Pancreas (tissue), 10 donors: ENCODE measurements at regions not wholly inside any gene's neighbourhood (a gene's known extent, or its start where the extent isn't known, plus 50 kb on each side); places are given as distances from the start of the nearest gene placed in this dataset.

Source experiments
- ATAC-seq, 4 donors: fragments of 200-7000 bp; cut with Tn5 transposase; one replicate each; pipeline versions ENCODE4 v1.8.0 to v1.9.1; 2020; ENCODE audit warnings: mild to moderate bottlenecking in 4 of 4, moderate library complexity in 4 of 4
- DNase-seq, 6 donors: peaks; one replicate each; pipeline ENCODE4 v3.0.0-alpha.2; 2020
- FAIRE-seq: peaks from 2 replicates; lab custom pipeline; 2012; peaks lifted over from hg19 to GRCh38; lab: Jason Lieb, UNC
- H3K27ac ChIP-seq, 4 donors: fragments of 200-600 bp; sonication (generic); 1 replicate in 3 of 4; 2 replicates in 1 of 4; pipeline versions ENCODE4 v1.5.0 to v1.8.0; 2020
- H3K27me3 ChIP-seq, 4 donors: fragments of 200-600 bp; one replicate each; pipeline ENCODE4 v1.8.0; 2021
- H3K36me3 ChIP-seq, 3 donors: fragments of 200-600 bp; sonication (generic) in 1 of 3; one replicate each; pipeline versions ENCODE4 v1.5.0 to v1.8.0; 2020 to 2021
- H3K4me1 ChIP-seq, 3 donors: fragments of 200-600 bp; one replicate each; pipeline ENCODE4 v1.8.0; 2021
- H3K4me3 ChIP-seq, 4 donors: fragments of 200-600 bp; sonication (generic) in 2 of 4; one replicate each; pipeline versions ENCODE4 v1.5.0 to v1.8.0; 2020 to 2021
- H3K9me3 ChIP-seq, 4 donors: fragments of 200-600 bp; one replicate each; pipeline ENCODE4 v1.8.0; 2021
- WGBS, 2 donors: extraction: QIAGEN DNeasy Blood & Tissue Kit; methylation state at CpG; one replicate each; pipeline ENCODE4 v1.1.7; 2013; 5-methylcytosine and 5-hydroxymethylcytosine counted together
- intact Hi-C, 3 donors: fragments of 100-400 bp; cut with DNase I; formaldehyde crosslinking; loops; one replicate each; pipeline versions ENCODE4 v1.11.1 to v1.14.2; 2022
- TF ChIP-seq, protein P1 (sequence below), 4 donors: fragments of 200-600 bp; sonication (generic) in 3 of 4; IDR thresholded peaks; one replicate each; pipeline versions ENCODE4 v1.5.0 to v1.8.0; 2021; ENCODE audit warnings: antibody characterized with exemption in 4 of 4
- donor health status: healthy with polysubstance abuse.
- donor health status: DM: no; HTN: no; CAD: no; lungs with moderate emphysema.
- donor health status: DM: no; HTN: no; CAD: no.
- donor health status: control.
- donor health status: control.
- donor health status: Bipolar disorder and iron deficiency.
- donor health status: DM: yes; HTN: yes; CAD: no.
- donor health status: DM: no; HTN: no; CAD: no.
- donor health status: DM: no; HTN: no; CAD: no.
- donor health status: DM: yes; HTN: yes; CAD: no.

DNA sequence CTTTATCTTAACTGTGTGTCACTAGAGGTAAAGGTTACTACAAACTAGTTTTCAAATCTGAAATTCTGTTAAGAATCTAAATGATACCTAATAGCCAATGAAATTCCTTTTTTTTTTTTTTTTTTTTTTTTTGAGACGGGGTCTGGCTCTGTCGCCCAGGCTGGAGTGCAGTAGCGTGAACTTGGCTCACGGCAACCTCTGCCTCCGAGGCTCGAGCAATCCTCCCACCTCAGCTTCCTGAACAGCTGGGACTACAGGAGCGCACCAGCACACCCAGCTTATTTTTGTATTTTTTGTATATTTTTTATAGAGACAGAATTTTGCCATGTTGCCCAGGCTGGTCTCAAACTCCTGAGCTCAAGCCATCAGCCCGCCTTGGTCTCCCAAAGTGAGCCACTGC lies 160.3 kb upstream of the NEBL start:
- ATAC-seq (no peak), FAIRE-seq (no peak)
- WGBS, 2 donors = 82 to 97% methylated on average over 6 to 7 of the region's 8 CpGs

DNA sequence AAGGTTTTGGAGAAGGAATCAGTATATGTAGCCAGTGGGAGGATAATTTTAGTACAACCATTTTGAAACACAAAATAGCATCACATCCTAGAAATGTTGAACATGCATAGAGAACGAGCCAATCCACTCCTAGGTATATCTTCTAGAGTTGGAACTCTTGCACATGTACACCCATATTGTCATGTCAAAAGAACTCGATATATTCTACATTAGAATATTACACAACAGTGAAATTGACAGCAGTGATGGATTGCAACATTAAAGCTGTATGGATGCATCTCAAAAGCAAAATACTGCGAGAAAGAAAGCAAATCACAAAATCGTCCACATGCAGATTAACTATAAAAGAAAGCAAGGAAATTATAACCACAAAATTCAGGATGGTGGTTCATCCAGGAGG lies 159.3 kb upstream of the NEBL start:
- WGBS, 2 donors = 69 to 86% methylated on average over 4 of the region's 4 CpGs
- no peak for FAIRE-seq
- no peaks in the 10 kb centered on the region for H3K9me3 ChIP-seq

More for the DNA sequence above, 160.3 kb upstream of the NEBL start:
- H3K9me3 ChIP-seq = no peaks in the 10 kb centered on the region
- H3K4me1 ChIP-seq = peaks cover 7 to 10% (median 9%) of the 10 kb centered on the region in 3 donors
- no peak overlapping the region for H3K4me3 ChIP-seq
- TF ChIP-seq, protein P1, sequence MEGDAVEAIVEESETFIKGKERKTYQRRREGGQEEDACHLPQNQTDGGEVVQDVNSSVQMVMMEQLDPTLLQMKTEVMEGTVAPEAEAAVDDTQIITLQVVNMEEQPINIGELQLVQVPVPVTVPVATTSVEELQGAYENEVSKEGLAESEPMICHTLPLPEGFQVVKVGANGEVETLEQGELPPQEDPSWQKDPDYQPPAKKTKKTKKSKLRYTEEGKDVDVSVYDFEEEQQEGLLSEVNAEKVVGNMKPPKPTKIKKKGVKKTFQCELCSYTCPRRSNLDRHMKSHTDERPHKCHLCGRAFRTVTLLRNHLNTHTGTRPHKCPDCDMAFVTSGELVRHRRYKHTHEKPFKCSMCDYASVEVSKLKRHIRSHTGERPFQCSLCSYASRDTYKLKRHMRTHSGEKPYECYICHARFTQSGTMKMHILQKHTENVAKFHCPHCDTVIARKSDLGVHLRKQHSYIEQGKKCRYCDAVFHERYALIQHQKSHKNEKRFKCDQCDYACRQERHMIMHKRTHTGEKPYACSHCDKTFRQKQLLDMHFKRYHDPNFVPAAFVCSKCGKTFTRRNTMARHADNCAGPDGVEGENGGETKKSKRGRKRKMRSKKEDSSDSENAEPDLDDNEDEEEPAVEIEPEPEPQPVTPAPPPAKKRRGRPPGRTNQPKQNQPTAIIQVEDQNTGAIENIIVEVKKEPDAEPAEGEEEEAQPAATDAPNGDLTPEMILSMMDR (IDR thresholded peaks at IDR 0.05) = no peak
- H3K27ac ChIP-seq = no peak overlapping the region
- H3K27me3 ChIP-seq = no peaks in the 10 kb centered on the region
- no peaks in the 10 kb centered on the region for H3K36me3 ChIP-seq
- intact Hi-C loops = no loop called here
- no peak for DNase-seq

DNA sequence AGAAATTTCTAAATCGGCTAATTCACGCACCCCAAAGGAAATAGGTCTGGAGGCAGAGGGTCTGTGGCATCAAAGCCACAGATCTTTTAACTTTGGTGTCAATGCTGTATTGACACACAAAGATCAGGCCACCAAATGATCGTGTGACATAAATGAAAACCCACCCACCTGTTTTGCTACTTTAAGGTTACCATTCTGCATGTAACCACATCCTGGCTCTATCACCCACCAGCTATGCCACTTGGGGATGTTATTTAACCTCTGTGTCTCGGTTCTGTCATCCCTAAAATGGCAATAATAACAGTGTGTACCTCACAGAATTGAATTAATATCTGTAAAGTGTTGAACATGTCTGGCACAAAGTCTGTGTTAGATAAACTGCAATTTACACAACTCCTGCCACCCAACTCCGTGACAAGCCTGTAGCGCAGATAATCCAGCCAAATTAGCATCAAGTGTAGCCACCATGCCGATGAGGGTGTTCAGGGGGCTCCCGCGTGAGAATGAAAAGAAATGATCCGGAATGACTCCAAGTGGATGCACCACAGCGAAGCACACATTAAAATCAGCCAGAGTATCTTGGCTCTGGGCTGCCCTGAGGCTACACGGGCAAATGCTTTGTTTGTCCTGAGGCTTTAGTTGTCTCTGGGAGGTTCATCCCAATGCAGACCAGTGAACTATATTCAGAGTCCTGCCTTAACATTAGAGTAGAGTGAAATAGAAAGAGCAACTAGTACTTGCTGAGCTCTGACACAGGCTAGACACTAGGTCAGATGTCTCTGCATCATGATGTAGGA lies 158.4 kb upstream of the NEBL start:
- Histone ChIP-seq H3K27ac (no peak overlapping the region), H3K4me3 (no peak overlapping the region), H3K9me3 (no peaks in the 10 kb centered on the region), H3K4me1 (no peaks in the 10 kb centered on the region), H3K27me3 (no peaks in the 10 kb centered on the region), H3K36me3 (no peaks in the 10 kb centered on the region)
- TF ChIP-seq, protein P1 (IDR thresholded peaks at IDR 0.05) = no peak
- 71 to 82% methylated on average over 12 of the region's 12 CpGs for WGBS, 2 donors
- intact Hi-C loops = no loop called here
- DNase-seq = no peak
- no peak for ATAC-seq
- no peak for FAIRE-seq

More for the DNA sequence above, 159.3 kb upstream of the NEBL start:
- Histone ChIP-seq H3K36me3 (no peaks in the 10 kb centered on the region), H3K4me1 (peaks cover 0 to under 1% (median 0%) of the 10 kb centered on the region in 3 donors), H3K27ac (no peak overlapping the region), H3K4me3 (no peak overlapping the region), H3K27me3 (no peaks in the 10 kb centered on the region)
- ATAC-seq = no peak
- DNase-seq = no peak
- intact Hi-C loops = no loop called here
- TF ChIP-seq, protein P1 (IDR thresholded peaks at IDR 0.05) = no peak

DNA sequence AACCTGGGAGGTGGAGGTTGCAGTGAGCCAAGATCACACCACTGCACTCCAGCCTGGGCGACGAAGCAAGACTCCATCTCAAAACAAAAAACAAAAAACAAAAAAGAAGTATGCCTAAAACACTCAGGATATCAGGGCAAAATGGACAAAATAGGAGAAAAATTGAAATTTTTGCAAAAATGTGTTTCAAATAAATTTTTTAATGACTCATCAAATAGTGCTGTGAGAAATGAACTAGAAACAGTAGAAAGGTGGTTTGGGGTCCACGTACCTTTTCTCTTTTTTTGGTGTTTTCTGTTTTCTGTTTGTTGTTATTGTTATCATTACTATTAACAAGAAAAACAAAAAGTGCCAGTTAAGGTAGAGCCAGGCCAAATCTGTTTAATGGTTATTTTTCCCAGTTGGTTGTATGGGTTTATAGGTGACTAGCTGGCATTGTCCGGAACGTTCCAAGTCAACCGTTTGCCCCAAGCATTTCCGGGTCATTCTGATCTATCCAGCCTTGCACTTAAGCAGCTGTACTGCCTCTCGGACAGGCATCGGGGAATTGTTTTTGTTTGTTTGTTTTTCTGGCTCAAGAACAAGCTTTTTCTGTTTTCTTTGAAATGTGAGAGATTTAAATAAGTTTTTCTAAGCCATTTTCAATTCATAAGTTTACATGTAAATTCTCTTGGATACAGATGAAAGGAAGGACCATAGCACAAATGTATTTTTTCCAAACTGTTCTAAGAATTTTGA lies 157.0 kb upstream of the NEBL start:
- Histone ChIP-seq H3K27me3 (no peaks in the 10 kb centered on the region), H3K4me1 (no peaks in the 10 kb centered on the region), H3K36me3 (no peaks in the 10 kb centered on the region), H3K9me3 (no peaks in the 10 kb centered on the region), H3K27ac (no peak overlapping the region), H3K4me3 (no peak overlapping the region)
- DNase-seq = no peak
- no peak for ATAC-seq
- no peak for FAIRE-seq
- TF ChIP-seq, protein P1 (IDR thresholded peaks at IDR 0.05) = no peak
- 88 to 91% methylated on average over 9 of the region's 9 CpGs for WGBS, 2 donors
- intact Hi-C loops = no loop called here
